ENCODE measurements at regions not wholly inside any gene's neighbourhood (a gene's known extent, or its start where the extent isn't known, plus 50 kb on each side); places are given as distances from the start of the nearest gene placed in this dataset.

GRCh38 chr4:102397056-102397455 lies 51.8 kb upstream of the SLC39A8 start:
- peak; percentile 66 to 77 for DNase-seq

GRCh38 chr4:102399021-102399420 lies 53.7 kb upstream of the SLC39A8 start:
- peak; percentile 76 to 81 for DNase-seq

- DNase-seq, result no peak
Measured at GRCh38 chr4:102400898-102401297, 55.6 kb upstream of the SLC39A8 start.

GRCh38 chr4:102402223-102402622 lies 56.9 kb upstream of the SLC39A8 start:
- DNase-seq, result no peak

GRCh38 chr4:102403116-102403515 lies 57.8 kb upstream of the SLC39A8 start:
- peak; percentile 84 to 93 for DNase-seq

GRCh38 chr4:102404431-102404969 lies 59.2 kb upstream of the SLC39A8 start:
- peak; percentile 56 to 70 for DNase-seq

GRCh38 chr4:102405821-102406401 lies 60.6 kb upstream of the SLC39A8 start:
- DNase-seq, result no peak

- peak; percentile 45 to 47 for DNase-seq
Measured at GRCh38 chr4:102410884-102411283, 65.6 kb upstream of the SLC39A8 start.

- peak; percentile 92 to 95 for DNase-seq
Measured at GRCh38 chr4:102411408-102411807, 66.1 kb upstream of the SLC39A8 start.

- DNase-seq, result no peak
Measured at GRCh38 chr4:102416765-102417164, 71.5 kb upstream of the SLC39A8 start.

- no peak for DNase-seq
Measured at GRCh38 chr4:102420563-102421398, 75.5 kb upstream of the SLC39A8 start.

- no peak for DNase-seq
Measured at GRCh38 chr4:102422843-102423242, 77.6 kb upstream of the SLC39A8 start.

GRCh38 chr4:102423375-102423774 lies 77.8 kb upstream of the NFKB1 start:
- DNase-seq, result no peak

- DNase-seq, result no peak
Measured at GRCh38 chr4:102427371-102427998, 73.7 kb upstream of the NFKB1 start.

- DNase-seq, result no peak
Measured at GRCh38 chr4:102428122-102428521, 73.0 kb upstream of the NFKB1 start.

- DNase-seq, result no peak
Measured at GRCh38 chr4:102429553-102429952, 71.6 kb upstream of the NFKB1 start.

GRCh38 chr4:102430461-102430910 lies 70.7 kb upstream of the NFKB1 start:
- peak; percentile 16 to 30 for DNase-seq

- no peak for DNase-seq
Measured at GRCh38 chr4:102431608-102431961, 69.6 kb upstream of the NFKB1 start.

GRCh38 chr4:102437111-102437510 lies 64.0 kb upstream of the NFKB1 start:
- no peak for DNase-seq

- no peak for DNase-seq
Measured at GRCh38 chr4:102438396-102439235, 62.5 kb upstream of the NFKB1 start.

GRCh38 chr4:102439236-102439614 lies 61.9 kb upstream of the NFKB1 start:
- peak; percentile 85 to 96 for DNase-seq

GRCh38 chr4:102439812-102440211 lies 61.3 kb upstream of the NFKB1 start:
- DNase-seq, result no peak

- no peak for DNase-seq
Measured at GRCh38 chr4:102440498-102440897, 60.7 kb upstream of the NFKB1 start.
